ENCODE measurements at regions not wholly inside any gene's neighbourhood (a gene's known extent, or its start where the extent isn't known, plus 50 kb on each side); places are given as distances from the start of the nearest gene placed in this dataset.

DNA sequence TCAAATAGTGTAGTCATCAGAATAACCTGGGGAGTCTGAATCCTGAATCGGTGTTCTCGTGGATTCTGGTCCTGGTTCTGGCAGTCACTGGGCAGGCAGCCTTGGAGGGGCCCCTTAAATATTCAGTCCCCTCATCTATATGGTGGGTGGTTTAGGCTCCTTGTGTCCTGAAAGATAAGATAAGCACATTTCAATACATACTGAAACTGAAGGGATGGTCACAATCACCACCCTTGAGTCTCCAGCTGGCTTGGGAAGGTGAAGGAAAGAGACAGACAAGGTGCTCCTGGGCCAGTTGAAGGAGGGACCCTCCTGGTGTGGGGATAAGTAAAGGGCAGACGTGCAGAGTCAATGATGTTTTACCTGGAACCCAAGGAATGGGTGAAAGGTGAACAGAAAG, 146.7 kb downstream of the CXCL12 start:
- Mint-ChIP-seq H3K4me3 (no peak overlapping the region), H3K36me3 (peaks cover 2% of the 10 kb centered on the region), H3K27ac (no peak overlapping the region), H3K9me3 (ENCODE audit: low read depth) (peaks cover 4% of the 10 kb centered on the region), H3K4me1 (no peaks in the 10 kb centered on the region), H3K27me3 (no peaks in the 10 kb centered on the region)
- ATAC-seq (no peak), DNase-seq (no peak)
- CTCF ChIA-PET, result no interaction called here

DNA sequence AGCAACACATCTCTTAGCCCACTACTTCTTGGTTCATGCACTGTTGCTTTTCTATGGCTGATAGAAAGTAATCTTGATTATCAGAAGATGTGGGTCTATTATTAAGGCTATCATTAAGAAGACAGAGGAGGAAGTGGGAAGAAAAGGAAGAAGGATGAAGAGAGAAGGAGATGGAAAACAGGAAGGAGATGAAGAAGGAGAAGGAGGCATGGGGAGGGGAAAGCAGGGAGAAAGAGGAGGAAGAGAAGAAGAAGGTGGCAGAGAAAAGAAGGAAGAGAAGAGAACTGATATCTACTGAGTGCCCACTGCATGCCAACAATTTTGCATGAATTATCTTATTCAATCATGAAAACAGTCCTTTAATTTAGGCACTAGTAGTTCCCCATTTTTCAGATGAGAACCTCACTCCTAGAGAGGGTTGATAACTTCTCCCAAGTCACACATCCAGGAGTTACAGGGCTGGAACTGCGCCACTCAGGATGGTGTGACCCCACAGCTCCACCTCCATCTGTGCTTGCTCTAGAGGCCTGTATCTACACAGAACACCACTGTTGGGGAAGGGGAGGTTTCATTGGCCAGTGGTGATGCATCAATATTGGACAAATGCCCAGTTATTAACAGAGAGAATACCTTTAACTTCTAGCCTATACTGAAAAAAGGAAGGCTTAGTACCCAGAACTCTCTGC, 147.4 kb downstream of the CXCL12 start:
- Mint-ChIP-seq H3K4me1 (no peaks in the 10 kb centered on the region), H3K9me3 (ENCODE audit: low read depth) (no peaks in the 10 kb centered on the region), H3K27ac (no peak overlapping the region), H3K4me3 (no peak overlapping the region), H3K36me3 (no peaks in the 10 kb centered on the region), H3K27me3 (no peaks in the 10 kb centered on the region)
- ATAC-seq (no peak), DNase-seq (no peak)
- CTCF ChIA-PET, result no interaction called here

- CTCF ChIA-PET, result no interaction called here
- DNase-seq, result no peak
- H3K36me3 Mint-ChIP-seq, result no peaks in the 10 kb centered on the region
- H3K27ac Mint-ChIP-seq, result no peak overlapping the region
- H3K4me1 Mint-ChIP-seq, result no peaks in the 10 kb centered on the region
- ATAC-seq, result no peak
- no peaks in the 10 kb centered on the region for H3K9me3 Mint-ChIP-seq (ENCODE audit: low read depth)
- no peak overlapping the region for H3K4me3 Mint-ChIP-seq
- H3K27me3 Mint-ChIP-seq, result no peaks in the 10 kb centered on the region
Observed at GRCh38 chr10:44235363-44235762, 149.5 kb downstream of the CXCL12 start.

DNA sequence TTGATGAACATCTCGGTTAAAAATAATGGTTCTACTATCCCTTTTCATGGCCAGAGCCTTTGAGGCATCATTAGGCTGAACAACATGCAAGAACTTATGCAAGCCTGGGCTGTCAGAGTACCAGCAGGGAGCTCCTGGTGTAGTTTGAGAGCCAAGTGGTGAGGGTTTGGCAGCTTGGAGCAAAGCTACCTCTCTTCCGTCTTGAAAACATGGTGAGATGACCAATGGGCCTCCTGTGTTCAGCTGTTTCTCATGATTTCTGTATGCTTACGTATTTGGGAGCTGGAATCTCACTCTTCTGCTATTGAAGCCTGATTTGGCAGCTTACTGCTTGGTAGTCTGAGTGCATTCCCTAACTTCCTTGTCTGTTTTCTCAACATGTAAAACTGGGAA, 150.4 kb downstream of the CXCL12 start:
- Mint-ChIP-seq H3K27me3 (no peaks in the 10 kb centered on the region), H3K4me1 (no peaks in the 10 kb centered on the region), H3K27ac (no peak overlapping the region), H3K4me3 (no peak overlapping the region), H3K36me3 (no peaks in the 10 kb centered on the region), H3K9me3 (ENCODE audit: low read depth) (no peaks in the 10 kb centered on the region)
- no peak for ATAC-seq
- CTCF ChIA-PET, result no interaction called here
- DNase-seq, result no peak

DNA sequence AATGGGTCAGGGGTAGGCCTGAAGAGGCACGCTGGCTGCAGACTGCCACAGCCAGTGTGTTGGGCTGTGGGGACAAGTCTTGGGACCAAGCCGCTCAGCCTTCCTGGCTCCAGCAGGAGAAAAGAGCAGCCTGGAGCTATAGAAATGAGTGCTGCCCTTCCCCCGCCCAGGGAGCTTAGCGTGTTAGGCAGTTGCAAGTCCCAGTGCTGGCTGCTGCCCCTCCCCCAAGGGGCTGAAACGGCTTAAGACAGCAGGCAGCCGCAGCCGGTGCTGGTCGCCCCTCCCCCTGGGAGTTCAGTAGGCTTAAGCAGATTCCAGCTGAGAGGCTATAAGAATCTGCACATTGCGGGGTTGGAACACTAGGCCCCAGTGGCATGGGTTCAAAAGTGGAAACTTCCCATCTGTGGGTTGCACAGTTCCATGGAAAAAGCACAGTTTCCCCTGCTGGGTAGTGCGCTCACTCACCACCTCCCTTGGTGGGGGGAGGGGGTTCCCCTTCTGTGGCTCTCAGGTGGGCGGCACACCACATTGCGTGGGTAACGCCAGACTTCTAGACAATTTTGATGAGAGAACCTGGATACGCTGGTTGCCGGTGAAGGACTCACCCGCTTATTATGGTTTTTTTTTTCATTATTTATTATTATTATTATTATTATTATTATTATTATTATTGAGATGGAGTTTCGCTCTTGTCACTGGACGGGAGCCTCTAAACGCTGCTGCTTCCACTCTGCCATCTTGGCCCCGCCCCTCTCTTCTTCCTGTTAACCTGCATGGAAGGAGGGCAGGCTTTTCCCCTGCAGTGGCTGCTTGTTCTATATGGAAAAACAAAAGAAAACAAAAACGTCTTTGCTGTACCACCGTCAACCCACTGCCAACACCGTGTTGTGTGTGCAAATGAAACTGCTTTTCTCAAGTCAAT, 151.1 kb downstream of the CXCL12 start:
- DNase-seq (no peak), ATAC-seq (no peak)
- Mint-ChIP-seq H3K27me3 (no peaks in the 10 kb centered on the region), H3K27ac (no peak overlapping the region), H3K36me3 (no peaks in the 10 kb centered on the region), H3K9me3 (ENCODE audit: low read depth) (peaks cover 2% of the 10 kb centered on the region), H3K4me3 (no peak overlapping the region), H3K4me1 (no peaks in the 10 kb centered on the region)
- CTCF ChIA-PET, result no interaction called here

- H3K4me3 Mint-ChIP-seq, result no peak overlapping the region
- no peaks in the 10 kb centered on the region for H3K4me1 Mint-ChIP-seq
- ATAC-seq (no peak), DNase-seq (no peak)
- no peak overlapping the region for H3K27ac Mint-ChIP-seq
- H3K36me3 Mint-ChIP-seq, result no peaks in the 10 kb centered on the region
- CTCF ChIA-PET, result no interaction called here
- peaks cover 2% of the 10 kb centered on the region for H3K27me3 Mint-ChIP-seq
- peaks cover 2% of the 10 kb centered on the region for H3K9me3 Mint-ChIP-seq (ENCODE audit: low read depth)
Observed at GRCh38 chr10:44217274-44217820, 167.6 kb downstream of the CXCL12 start.

- DNase-seq, result no peak
- Mint-ChIP-seq H3K27me3 (peaks cover 2% of the 10 kb centered on the region), H3K36me3 (no peaks in the 10 kb centered on the region), H3K27ac (no peak overlapping the region), H3K9me3 (ENCODE audit: low read depth) (peaks cover 2% of the 10 kb centered on the region), H3K4me1 (no peaks in the 10 kb centered on the region), H3K4me3 (no peak overlapping the region)
- CTCF ChIA-PET, result no interaction called here
- ATAC-seq, result no peak
Observed at GRCh38 chr10:44216073-44216472, 168.8 kb downstream of the CXCL12 start.

- DNase-seq (no peak), ATAC-seq (no peak)
- H3K27ac Mint-ChIP-seq, result no peak overlapping the region
- CTCF ChIA-PET, result no interaction called here
- no peaks in the 10 kb centered on the region for H3K4me1 Mint-ChIP-seq
- peaks cover 2% of the 10 kb centered on the region for H3K27me3 Mint-ChIP-seq
- no peaks in the 10 kb centered on the region for H3K9me3 Mint-ChIP-seq (ENCODE audit: low read depth)
- H3K4me3 Mint-ChIP-seq, result no peak overlapping the region
- no peaks in the 10 kb centered on the region for H3K36me3 Mint-ChIP-seq
Observed at GRCh38 chr10:44209811-44210210, 175.1 kb downstream of the CXCL12 start.

GRCh38 chr10:44207160-44207559, 177.7 kb downstream of the CXCL12 start:
- CTCF ChIA-PET, result no interaction called here
- H3K4me1 Mint-ChIP-seq, result no peaks in the 10 kb centered on the region
- ATAC-seq, result no peak
- no peaks in the 10 kb centered on the region for H3K36me3 Mint-ChIP-seq
- no peak for DNase-seq
- H3K4me3 Mint-ChIP-seq, result no peak overlapping the region
- no peak overlapping the region for H3K27ac Mint-ChIP-seq
- no peaks in the 10 kb centered on the region for H3K27me3 Mint-ChIP-seq
- H3K9me3 Mint-ChIP-seq (ENCODE audit: low read depth), result no peaks in the 10 kb centered on the region

- Mint-ChIP-seq H3K27me3 (no peaks in the 10 kb centered on the region), H3K36me3 (no peaks in the 10 kb centered on the region), H3K4me1 (no peaks in the 10 kb centered on the region), H3K9me3 (ENCODE audit: low read depth) (no peaks in the 10 kb centered on the region), H3K27ac (no peak overlapping the region), H3K4me3 (no peak overlapping the region)
- ATAC-seq, result no peak
- no peak for DNase-seq
- CTCF ChIA-PET, result no interaction called here
Observed at GRCh38 chr10:44206127-44206818, 178.6 kb downstream of the CXCL12 start.

- Mint-ChIP-seq H3K27me3 (no peaks in the 10 kb centered on the region), H3K9me3 (ENCODE audit: low read depth) (no peaks in the 10 kb centered on the region), H3K27ac (no peak overlapping the region), H3K4me3 (no peak overlapping the region), H3K36me3 (no peaks in the 10 kb centered on the region), H3K4me1 (no peaks in the 10 kb centered on the region)
- CTCF ChIA-PET, result no interaction called here
- ATAC-seq (no peak), DNase-seq (no peak)
Observed at GRCh38 chr10:44205067-44205466, 179.8 kb downstream of the CXCL12 start.

DNA sequence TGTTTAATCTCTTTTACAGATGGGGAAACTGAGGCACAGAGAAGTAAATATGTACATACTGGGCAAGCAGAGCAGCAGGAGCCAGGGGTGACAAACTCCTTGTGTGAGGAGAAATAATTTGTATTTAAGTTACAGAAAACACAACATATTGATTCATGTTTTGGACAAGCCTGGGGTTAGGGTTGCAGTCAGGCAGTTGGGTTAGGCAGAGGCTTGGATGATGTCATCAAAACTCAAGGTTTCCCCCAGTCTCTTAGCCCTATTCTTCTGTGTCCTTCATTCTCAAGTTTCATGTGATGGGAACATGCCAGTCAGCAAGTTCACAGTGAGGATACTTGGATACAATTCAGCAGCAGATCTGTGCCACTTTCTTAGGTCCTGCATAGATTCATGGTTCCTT, 181.4 kb downstream of the CXCL12 start:
- CTCF ChIA-PET, result no interaction called here
- no peaks in the 10 kb centered on the region for H3K27me3 Mint-ChIP-seq
- no peaks in the 10 kb centered on the region for H3K4me1 Mint-ChIP-seq
- no peaks in the 10 kb centered on the region for H3K36me3 Mint-ChIP-seq
- ATAC-seq (no peak), DNase-seq (no peak)
- H3K9me3 Mint-ChIP-seq (ENCODE audit: low read depth), result no peaks in the 10 kb centered on the region
- H3K4me3 Mint-ChIP-seq, result no peak overlapping the region
- H3K27ac Mint-ChIP-seq, result no peak overlapping the region

GRCh38 chr10:44202952-44203351, 181.9 kb downstream of the CXCL12 start:
- H3K4me3 Mint-ChIP-seq, result no peak overlapping the region
- no peaks in the 10 kb centered on the region for H3K9me3 Mint-ChIP-seq (ENCODE audit: low read depth)
- no peaks in the 10 kb centered on the region for H3K27me3 Mint-ChIP-seq
- no peak for DNase-seq
- no peak overlapping the region for H3K27ac Mint-ChIP-seq
- no peaks in the 10 kb centered on the region for H3K4me1 Mint-ChIP-seq
- CTCF ChIA-PET, result no interaction called here
- no peaks in the 10 kb centered on the region for H3K36me3 Mint-ChIP-seq
- ATAC-seq, result no peak

DNA sequence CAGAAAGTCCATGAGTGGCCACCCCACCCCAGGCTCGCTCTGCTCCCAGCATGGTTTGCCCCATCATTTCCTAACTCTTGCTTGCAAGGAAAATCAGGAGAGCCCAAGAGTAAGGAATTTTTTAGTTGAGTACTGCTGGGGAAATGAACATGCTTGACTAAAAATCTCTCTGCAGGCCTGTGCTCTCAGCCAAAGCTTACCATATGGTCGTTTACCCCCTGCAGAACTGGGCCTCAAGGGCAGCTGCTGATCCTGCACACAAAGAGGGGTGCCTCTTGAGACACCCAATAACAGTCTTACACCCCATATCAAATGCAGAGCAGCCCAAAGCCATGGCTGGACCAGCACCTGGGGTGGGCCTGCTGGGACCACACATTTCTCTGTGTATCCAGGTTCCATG, 183.2 kb downstream of the CXCL12 start:
- ATAC-seq, result no peak
- DNase-seq, result no peak
- CTCF ChIA-PET, result no interaction called here
- Mint-ChIP-seq H3K4me1 (no peaks in the 10 kb centered on the region), H3K27me3 (no peaks in the 10 kb centered on the region), H3K9me3 (ENCODE audit: low read depth) (no peaks in the 10 kb centered on the region), H3K36me3 (no peaks in the 10 kb centered on the region), H3K4me3 (no peak overlapping the region), H3K27ac (no peak overlapping the region)
